ENCODE measurements at regions not wholly inside any gene's neighbourhood (a gene's known extent, or its start where the extent isn't known, plus 50 kb on each side); places are given as distances from the start of the nearest gene placed in this dataset.
"Not testable (repeated sequence)": the region's sequence is repeated elsewhere in the genome, so short reads cannot be mapped to it uniquely, and the experiment has no call there.

DNA sequence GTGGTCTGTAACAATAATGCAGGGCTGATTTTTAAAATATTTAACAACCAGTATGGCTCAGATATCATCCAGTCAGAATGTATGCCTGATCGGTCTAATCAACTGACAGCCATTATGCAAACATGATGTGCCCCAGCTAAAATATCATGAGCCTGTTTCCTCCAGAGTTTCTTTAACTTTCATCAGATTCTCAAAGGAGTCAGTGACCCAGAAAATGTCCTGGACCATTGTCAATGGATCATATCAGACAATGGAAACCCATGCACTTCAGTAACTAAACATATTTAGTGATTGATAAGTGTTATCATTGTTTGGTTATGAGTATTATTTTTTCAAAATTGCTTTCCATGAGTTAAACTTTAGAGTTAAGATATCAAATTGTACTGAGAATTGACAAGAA is 173.5 kb downstream of the LMBRD1 start:
- DNase-seq: no peak

DNA sequence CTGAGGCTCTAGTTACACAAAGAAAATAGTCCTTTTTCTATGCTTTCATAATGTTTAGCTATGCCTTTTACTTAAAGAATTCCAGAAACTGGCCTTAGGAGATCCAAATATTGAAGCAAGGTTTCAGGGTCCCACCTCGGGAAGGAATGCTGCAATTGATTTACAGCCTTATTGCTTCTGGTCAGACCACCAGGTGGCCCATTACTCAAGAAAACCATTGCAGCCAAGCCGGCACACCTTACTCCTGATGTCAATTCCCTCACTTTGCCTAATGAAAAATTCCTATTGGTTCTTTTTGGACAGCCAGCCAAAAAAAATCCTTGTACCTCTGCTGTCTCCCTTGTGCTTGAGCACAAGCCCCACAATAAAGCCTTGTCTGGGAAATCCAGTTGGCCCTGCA is 173.9 kb downstream of the LMBRD1 start:
- DNase-seq: no peak

DNA sequence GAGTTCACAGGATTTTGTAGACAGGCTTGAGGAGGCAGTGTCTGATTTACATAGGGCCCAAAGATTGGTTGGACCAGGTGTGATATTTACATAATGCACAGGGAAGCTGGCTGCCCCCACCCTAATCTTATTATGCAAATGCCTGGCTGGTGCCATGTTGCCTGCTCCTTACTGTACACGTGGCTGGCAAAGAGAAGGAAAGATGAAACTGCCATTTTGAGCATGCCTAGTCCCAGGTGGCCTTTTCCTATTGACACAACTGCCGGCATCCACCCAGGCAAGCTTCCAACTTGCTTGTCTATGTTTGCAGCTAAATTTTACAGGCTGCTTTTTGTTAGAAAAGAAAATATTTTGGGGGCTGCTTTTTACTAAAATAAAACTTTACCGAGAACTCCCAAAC is 174.6 kb downstream of the LMBRD1 start:
- no peak for DNase-seq

- no peak for DNase-seq
These were observed 179.6 kb downstream of the LMBRD1 start for GRCh38 chr6:69617163-69617562.

DNA sequence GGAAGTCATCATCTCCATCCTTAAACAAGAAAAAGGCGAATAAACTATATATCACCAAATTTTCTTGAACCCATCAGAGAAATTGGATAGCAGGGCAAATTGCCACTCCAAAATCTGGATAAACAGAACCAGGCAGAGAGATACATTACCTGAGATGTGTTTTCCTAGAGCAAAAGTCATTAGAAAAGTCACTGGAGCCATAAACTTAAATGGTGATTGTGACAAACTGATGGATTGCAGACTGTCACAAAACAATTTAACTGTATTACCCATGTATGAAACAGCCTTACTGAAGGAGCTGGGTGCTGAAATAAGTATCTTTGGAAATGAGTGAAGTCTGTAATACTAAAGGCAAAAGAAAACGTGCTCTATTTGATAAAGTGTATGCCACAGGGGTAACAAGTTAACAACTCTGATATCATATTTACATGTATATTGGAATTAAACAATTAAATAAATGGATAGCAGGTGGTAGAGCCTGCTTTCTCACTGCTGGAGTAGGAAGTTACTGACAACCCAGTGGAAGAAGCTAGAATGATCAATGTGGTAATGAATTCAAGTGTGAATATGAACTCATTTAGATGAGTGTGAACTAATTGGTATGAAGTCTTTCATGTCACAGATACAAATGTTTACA is 186.9 kb downstream of the LMBRD1 start:
- no peak for DNase-seq

- DNase-seq: no peak
These were observed 195.7 kb downstream of the LMBRD1 start for GRCh38 chr6:69601132-69601531.

DNA sequence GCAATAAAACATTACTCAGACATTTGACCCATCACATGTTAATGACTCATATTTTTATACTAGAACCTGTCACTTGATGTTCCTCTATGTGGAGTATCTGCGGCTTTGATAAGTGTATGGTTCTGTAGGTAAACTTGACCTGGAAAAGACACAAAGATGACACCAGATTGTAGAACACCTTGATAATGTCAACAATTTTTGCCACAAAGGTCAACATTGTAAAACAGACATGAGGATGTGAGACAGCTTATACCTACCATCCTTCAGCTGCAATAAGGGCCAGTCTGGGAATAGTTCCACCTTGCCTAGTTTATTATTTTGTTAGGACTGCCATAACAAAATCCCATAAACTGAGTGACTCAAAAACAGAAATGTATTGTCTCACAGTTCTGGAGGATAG is 202.4 kb downstream of the LMBRD1 start:
- DNase-seq: no peak

- no peak for DNase-seq
These were observed 203.1 kb downstream of the LMBRD1 start for GRCh38 chr6:69593706-69594105.

GRCh38 chr6:69589626-69590025 is 207.2 kb downstream of the LMBRD1 start:
- DNase-seq: no peak

DNA sequence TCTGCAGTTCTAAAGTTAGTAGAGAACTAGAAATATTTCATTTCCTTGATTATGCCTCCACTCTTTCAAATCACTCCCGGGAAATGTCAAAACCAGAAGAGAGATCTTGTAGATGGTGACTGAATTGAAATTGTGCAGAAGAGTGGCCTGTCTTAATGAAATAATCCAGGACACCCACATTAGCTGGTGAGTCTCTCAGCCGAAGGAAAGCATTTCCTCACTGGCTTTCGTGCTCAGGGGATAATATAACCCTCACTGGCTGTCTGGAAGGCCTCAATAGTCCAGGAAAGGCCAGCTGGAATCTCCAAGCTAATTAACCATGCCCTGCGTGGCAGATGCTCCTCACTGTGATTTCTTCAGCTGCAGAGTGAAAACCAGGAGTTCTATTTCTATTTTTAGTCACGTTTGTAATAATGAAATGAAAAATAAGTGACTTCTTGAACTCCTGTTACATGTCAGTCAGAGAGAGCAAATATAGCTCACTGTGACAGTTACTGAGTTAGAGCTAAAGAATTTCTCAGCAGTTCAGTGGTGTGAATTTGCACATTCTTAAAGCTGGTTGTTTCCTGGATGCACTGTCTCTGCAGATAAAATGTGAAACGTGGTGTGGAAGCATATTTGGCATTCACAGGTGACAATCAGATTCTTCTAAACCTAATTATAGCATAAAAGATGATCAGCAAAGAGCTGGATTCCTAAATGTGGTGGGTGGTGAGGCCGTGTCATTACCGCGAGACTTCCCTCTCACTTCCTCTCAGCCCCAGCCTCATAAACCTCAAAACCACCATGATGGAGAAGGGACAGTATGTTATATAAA is 211.7 kb downstream of the LMBRD1 start:
- DNase-seq: peak; percentile 8 to 50 (median 37)

DNA sequence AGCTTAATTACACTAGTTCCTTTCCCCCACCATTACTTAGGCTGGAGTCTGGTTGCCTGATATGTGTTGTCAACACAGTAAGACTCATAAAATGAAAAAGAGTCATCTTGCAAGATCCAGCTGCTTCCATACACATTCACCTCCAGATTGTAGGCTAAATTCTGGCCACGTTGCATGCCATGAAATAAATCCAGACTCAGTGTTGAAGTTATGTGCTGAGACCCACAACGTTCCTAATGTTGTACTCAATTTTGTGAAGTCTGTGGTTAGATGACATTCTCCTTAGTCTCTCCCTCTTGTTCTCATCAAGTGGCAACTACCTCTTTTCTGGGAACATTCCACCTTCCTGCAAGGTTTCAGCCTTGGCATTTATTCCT is 212.3 kb downstream of the LMBRD1 start:
- peak in 1 of 3 donors; percentile 69 for DNase-seq

- peak in 2 of 3 donors; percentile 10 to 15 for DNase-seq
These were observed 215.2 kb downstream of the LMBRD1 start for GRCh38 chr6:69581581-69581980.

GRCh38 chr6:69580706-69581105 is 216.1 kb downstream of the LMBRD1 start:
- peak in 1 of 3 donors; percentile 6 for DNase-seq

DNA sequence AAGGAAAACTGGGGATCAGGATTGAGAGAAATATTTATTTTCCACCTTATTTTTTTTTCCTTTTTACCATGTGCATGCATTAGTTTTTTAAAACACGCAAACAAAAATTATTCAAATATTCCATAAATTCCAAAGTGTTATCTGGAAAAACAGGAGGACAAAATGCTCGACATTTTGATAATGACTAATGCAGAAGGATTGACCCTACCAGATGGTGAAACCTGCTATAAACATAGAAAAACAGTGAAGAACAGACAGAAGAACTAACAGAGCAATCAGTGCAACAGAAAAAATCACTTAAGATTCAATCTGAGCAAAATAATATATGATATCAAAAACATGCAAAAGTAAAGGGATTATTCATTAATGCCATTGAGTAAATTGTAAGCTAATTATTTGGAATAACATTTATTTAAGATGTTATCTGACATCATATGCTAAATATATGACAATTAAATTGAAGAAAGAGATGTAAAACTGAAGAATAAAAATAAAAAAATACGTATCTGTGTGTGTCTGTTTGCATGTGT is 218.4 kb downstream of the LMBRD1 start:
- DNase-seq: no peak

DNA sequence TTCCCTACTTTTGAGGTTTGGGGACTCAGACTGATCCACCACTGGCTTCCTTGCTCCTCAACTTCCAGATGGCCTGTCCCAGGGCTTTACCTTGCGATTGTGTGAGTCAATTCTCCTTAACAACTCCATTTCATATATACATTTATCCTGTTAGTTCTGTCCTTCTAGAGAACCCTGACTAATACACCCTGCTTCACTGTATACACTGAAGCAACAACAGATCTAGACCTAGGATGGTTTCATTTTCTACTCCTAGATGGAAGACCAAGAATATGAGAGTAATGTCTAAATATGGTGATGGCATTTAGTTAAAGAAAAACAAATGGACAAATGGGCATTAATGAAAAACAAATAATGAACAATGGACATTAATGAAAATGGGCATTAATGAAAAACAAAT is 225.6 kb downstream of the LMBRD1 start:
- DNase-seq: no peak

GRCh38 chr6:69570106-69570505 is 226.7 kb downstream of the LMBRD1 start:
- DNase-seq: no peak

DNA sequence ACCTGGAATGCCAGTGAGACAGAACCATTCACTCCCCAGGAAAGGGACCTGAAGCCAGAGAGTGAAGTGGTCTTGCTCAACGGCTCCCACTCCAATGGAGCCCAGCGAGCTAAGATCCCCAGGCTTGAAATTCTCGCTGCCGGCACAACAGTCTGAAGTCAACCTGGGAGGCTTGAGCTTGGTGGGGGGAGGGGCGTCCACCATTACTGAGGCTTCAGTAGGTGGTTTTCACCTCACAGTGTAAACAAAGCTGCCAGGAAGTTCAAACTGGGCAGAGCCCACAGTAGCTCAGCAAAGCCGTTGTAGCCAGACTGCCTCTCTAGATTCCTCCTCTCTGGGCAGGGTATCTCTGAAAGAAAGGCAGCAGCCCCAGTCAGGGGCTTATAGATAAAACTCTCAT is 236.2 kb downstream of the LMBRD1 start:
- DNase-seq: not testable (repeated sequence)

GRCh38 chr6:69555088-69555638 is 241.6 kb downstream of the LMBRD1 start:
- DNase-seq: no peak

DNA sequence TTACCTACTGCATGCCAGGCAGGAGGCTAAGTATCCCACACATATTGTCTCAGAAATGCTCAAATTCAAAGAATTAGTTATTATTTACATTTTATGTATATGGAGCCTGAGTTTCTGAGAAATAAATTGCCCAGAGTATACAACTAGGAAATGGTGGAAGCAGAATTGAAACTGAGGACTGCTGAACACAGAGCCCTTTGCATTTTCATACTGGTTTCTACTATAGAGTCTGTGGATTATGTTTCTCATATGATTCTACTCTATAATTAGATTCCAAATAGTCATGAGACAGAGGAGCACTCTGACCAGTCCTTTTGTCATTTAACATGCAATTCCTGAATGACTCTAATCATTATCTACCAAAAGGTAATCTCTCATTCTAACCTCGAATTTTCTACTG is 254.3 kb downstream of the LMBRD1 start:
- DNase-seq: no peak

DNA sequence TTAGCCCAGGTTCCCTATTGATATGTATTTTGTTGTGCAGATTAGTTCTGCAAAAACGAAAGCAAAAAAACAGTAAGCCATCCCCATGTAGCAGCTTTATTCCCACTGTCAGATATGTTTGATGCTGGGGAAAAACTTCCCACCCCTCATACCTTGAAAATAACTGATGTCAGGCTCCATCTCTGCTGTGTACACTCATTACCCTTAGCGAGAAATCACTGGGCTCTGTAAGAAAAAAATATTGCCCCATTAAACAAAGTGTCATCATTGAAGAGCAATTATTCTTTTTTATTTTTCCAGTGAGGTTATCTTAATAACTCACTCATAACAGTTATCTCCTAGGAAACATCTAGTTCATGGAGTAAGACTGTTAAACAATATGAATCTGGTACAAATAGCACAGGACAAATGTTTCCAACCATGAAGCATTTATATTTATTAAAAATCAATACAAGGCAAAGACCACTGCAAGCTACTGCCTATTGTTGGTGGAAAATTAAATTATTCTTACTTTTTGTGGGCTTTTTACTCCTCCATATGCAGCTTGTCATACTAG is 268.8 kb downstream of the LMBRD1 start:
- no peak for DNase-seq

DNA sequence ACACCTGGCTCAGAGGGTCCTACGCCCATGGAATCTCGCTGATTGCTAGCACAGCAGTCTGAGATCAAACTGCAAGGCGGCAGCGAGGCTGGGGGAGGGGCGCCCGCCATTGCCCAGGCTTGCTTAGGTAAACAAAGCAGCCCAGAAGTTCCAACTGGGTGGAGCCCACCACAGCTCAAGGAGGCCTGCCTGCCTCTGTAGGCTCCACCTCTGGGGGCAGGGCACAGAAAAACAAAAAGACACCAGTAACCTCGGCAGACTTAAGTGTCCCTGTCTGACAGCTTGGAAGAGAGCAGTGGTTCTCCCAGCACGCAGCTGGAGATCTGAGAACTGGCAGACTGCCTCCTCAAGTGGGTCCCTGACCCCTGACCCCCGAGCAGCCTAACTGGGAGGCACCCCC is 281.3 kb downstream of the LMBRD1 start:
- not testable (repeated sequence) for DNase-seq

- no peak for DNase-seq
These were observed 302.2 kb downstream of the LMBRD1 start for GRCh38 chr6:69494595-69494994.

DNA sequence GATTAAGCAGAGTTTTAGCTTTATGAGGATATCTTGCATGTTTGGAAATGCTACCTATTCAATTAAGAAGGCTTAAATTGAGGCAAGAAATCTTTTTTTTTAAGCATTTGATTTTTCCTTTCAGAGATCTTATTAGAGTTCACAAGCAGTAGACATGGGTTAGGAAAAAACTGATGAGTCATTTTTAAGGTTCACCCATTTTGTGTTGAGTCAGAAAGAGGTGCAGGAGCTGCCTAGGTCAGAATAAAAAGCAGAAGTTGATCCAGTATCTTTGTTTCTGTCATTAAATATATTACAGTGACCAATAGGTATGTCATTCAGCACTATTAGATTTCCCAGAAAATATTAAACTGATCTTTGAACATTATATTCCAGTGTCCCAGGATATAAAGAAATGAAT is 306.8 kb downstream of the LMBRD1 start:
- DNase-seq: no peak

Data from muscle of back (tissue), 3 donors.